Upper lobe of left lung (tissue), 6 donors: ENCODE measurements at regions not wholly inside any gene's neighbourhood (a gene's known extent, or its start where the extent isn't known, plus 50 kb on each side); places are given as distances from the start of the nearest gene placed in this dataset.

Experiments used
- ATAC-seq, 2 donors: fragments of 200-7000 bp; cut with Tn5 transposase; one replicate each; pipeline ENCODE4 v1.9.1; 2022; ENCODE audit warnings: mild to moderate bottlenecking in 2 of 2, moderate library complexity in 2 of 2; ENCODE audit not compliant: low FRiP score in 2 of 2
- DNase-seq, 2 donors: peaks; one replicate each; pipeline ENCODE4 v3.0.0-alpha.2; 2019 to 2020
- H3K27ac ChIP-seq, 4 donors: fragments of 200-600 bp; sonication (generic); one replicate each; pipeline ENCODE4 v1.5.1; 2016 to 2019
- H3K27me3 ChIP-seq, 4 donors: fragments of 200-600 bp; sonication (generic); one replicate each; pipeline ENCODE4 v1.5.1; 2017 to 2019
- H3K36me3 ChIP-seq, 4 donors: fragments of 200-600 bp; sonication (generic); one replicate each; pipeline ENCODE4 v1.5.1; 2016 to 2019
- H3K4me1 ChIP-seq, 4 donors: fragments of 200-600 bp; sonication (generic); one replicate each; pipeline ENCODE4 v1.5.1; 2018 to 2019
- H3K4me3 ChIP-seq, 4 donors: fragments of 200-600 bp; sonication (generic); one replicate each; pipeline ENCODE4 v1.5.1; 2017 to 2019; ENCODE audit warnings: mild to moderate bottlenecking in 2 of 4, moderate library complexity in 1 of 4
- H3K9me3 ChIP-seq, 4 donors: fragments of 200-600 bp; sonication (generic); one replicate each; pipeline ENCODE4 v1.5.1; 2018 to 2019
- CTCF ChIP-seq, 6 experiments: fragments of 450-650 bp in 4 of 6; fragments of 200-600 bp in 2 of 6; sonication (generic) in 2 of 6; IDR thresholded peaks; one replicate each; pipeline ENCODE4 v1.5.1; 2016 to 2019; ENCODE audit warnings: antibody characterized with exemption in 6 of 6
- EP300 ChIP-seq, 4 donors: sonication (generic); formaldehyde crosslinking; IDR thresholded peaks; one replicate each; pipeline ENCODE4 v1.5.1; 2017; ENCODE audit warnings: antibody characterized with exemption in 4 of 4, control low read depth in 2 of 4
- POLR2A ChIP-seq, 4 donors: fragments of 450-650 bp; IDR thresholded peaks; one replicate each; pipeline ENCODE4 v1.5.1; 2016 to 2017; ENCODE audit warnings: antibody characterized with exemption in 4 of 4, mild to moderate bottlenecking in 2 of 4
- POLR2AphosphoS5 ChIP-seq, 2 donors: sonication (generic); formaldehyde crosslinking; IDR thresholded peaks; one replicate each; pipeline ENCODE4 v1.5.1; 2017; ENCODE audit warnings: antibody characterized with exemption in 2 of 2
- WGBS, 2 donors: methylation state at CpG; one replicate each; pipeline ENCODE4 v1.1.5; 2017 to 2018; 5-methylcytosine and 5-hydroxymethylcytosine counted together
- donor health status: DM: no; HTN: no; CAD: no; lungs with moderate emphysema.
- donor health status: DM: no; HTN: yes; CAD: no; lungs with severe emphysema.

GRCh38 chr2:5886462-5886861 lies 194.3 kb downstream of the SOX11 start:
- DNase-seq (no peak), ATAC-seq (no peak)
- H3K4me3 ChIP-seq = no peak overlapping the region
- WGBS, 2 donors = 87 to 91% methylated on average over 6 of the region's 6 CpGs
- TF ChIP-seq POLR2AphosphoS5 (IDR thresholded peaks at IDR 0.05) (no peak), POLR2A (IDR thresholded peaks at IDR 0.05) (no peak), EP300 (IDR thresholded peaks at IDR 0.05) (no peak), CTCF (IDR thresholded peaks at IDR 0.05) (no peak)
- no peak overlapping the region for H3K27ac ChIP-seq
- H3K9me3 ChIP-seq = peaks cover 0 to 6% (median 0%) of the 10 kb centered on the region in 4 donors
- H3K27me3 ChIP-seq = no peaks in the 10 kb centered on the region
- H3K36me3 ChIP-seq = no peaks in the 10 kb centered on the region
- no peaks in the 10 kb centered on the region for H3K4me1 ChIP-seq

DNA sequence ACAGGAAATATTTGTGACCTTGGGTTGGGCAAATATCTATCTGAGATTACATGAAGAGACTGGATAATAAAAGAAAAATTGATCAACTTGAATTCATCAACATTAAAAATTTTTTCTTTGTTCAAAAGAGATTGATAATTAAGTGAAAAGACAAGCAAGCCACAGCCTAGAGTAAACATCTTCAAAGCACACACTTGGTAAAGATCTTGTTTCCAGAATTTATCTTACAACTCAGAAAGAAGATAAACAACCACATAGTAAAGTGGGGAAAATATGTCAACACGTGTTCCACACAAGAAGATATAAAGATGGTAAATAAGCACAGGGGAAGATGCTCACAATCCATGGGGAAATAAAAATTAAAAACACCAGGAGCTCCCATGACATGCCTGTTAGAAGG lies 195.9 kb downstream of the SOX11 start:
- H3K4me3 ChIP-seq = no peak overlapping the region
- H3K9me3 ChIP-seq = no peaks in the 10 kb centered on the region
- H3K4me1 ChIP-seq = no peaks in the 10 kb centered on the region
- H3K36me3 ChIP-seq = no peaks in the 10 kb centered on the region
- TF ChIP-seq POLR2A (IDR thresholded peaks at IDR 0.05) (no peak), POLR2AphosphoS5 (IDR thresholded peaks at IDR 0.05) (no peak), EP300 (IDR thresholded peaks at IDR 0.05) (no peak), CTCF (IDR thresholded peaks at IDR 0.05) (no peak)
- ATAC-seq (no peak), DNase-seq (no peak)
- no peak overlapping the region for H3K27ac ChIP-seq
- H3K27me3 ChIP-seq = no peaks in the 10 kb centered on the region
- 30 to 31% methylated on average over 1 of the region's 1 CpG for WGBS, 2 donors

DNA sequence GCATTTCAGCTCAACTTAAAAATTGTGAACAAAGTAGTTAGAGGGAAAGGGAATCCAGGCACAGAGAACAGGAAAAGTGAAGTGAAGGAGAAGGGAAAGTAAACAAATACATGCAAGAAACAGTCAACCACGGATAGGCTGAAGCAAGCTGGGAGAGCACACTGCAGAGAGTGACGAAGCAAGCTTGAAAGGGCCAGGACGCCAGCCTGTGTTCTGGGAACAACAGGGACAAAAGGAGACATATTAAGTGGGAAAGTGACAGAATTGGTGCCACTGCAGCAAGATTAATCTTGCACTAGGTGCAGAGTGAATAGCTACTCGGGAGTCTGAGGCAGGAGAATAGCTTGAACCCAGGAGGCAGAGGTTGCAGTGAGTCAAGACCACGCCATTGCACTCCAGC lies 197.3 kb downstream of the SOX11 start:
- H3K36me3 ChIP-seq = no peaks in the 10 kb centered on the region
- DNase-seq (no peak), ATAC-seq (no peak)
- H3K27ac ChIP-seq = no peak overlapping the region
- 62 to 66% methylated on average over 5 of the region's 5 CpGs for WGBS, 2 donors
- no peaks in the 10 kb centered on the region for H3K27me3 ChIP-seq
- TF ChIP-seq CTCF (IDR thresholded peaks at IDR 0.05) = no peak
- TF ChIP-seq POLR2A (IDR thresholded peaks at IDR 0.05) = no peak
- TF ChIP-seq EP300 (IDR thresholded peaks at IDR 0.05) = no peak
- no peak for TF ChIP-seq POLR2AphosphoS5 (IDR thresholded peaks at IDR 0.05)
- H3K4me1 ChIP-seq = no peaks in the 10 kb centered on the region
- H3K9me3 ChIP-seq = no peaks in the 10 kb centered on the region
- H3K4me3 ChIP-seq = no peak overlapping the region

DNA sequence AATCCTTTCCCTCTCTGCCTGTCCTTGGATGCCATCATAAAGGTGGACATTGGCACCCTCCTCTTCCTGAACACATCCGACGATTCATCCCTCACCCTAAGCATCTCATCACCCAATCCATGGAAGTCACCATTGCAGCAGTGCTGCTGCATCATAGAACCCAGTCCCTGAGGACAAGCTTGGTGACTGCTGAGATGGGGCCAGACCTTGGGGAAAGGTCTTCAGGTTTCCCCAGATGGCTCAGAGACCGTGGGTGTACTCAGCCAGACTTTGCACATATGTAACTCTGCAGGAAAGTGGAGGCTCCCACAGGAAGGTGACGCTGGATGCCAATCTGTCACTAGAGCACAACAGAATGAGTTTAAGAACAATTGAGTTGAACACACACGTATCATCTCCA lies 202.2 kb downstream of the SOX11 start:
- Histone ChIP-seq H3K36me3 (no peaks in the 10 kb centered on the region), H3K27me3 (no peaks in the 10 kb centered on the region), H3K27ac (no peak overlapping the region), H3K9me3 (peaks cover 0 to 3% (median 0%) of the 10 kb centered on the region in 4 donors), H3K4me3 (no peak overlapping the region), H3K4me1 (no peaks in the 10 kb centered on the region)
- DNase-seq = no peak
- ATAC-seq = no peak
- WGBS, 2 donors = 45 to 47% methylated on average over 5 of the region's 5 CpGs
- no peak for TF ChIP-seq EP300 (IDR thresholded peaks at IDR 0.05)
- no peak for TF ChIP-seq CTCF (IDR thresholded peaks at IDR 0.05)
- TF ChIP-seq POLR2A (IDR thresholded peaks at IDR 0.05) = no peak
- no peak for TF ChIP-seq POLR2AphosphoS5 (IDR thresholded peaks at IDR 0.05)

GRCh38 chr2:5895284-5895683 lies 203.1 kb downstream of the SOX11 start:
- no peak overlapping the region for H3K27ac ChIP-seq
- ATAC-seq (no peak), DNase-seq (no peak)
- H3K4me1 ChIP-seq = no peaks in the 10 kb centered on the region
- no peak overlapping the region for H3K4me3 ChIP-seq
- no peak for TF ChIP-seq CTCF (IDR thresholded peaks at IDR 0.05)
- TF ChIP-seq POLR2AphosphoS5 (IDR thresholded peaks at IDR 0.05) = no peak
- TF ChIP-seq POLR2A (IDR thresholded peaks at IDR 0.05) = no peak
- no peak for TF ChIP-seq EP300 (IDR thresholded peaks at IDR 0.05)
- H3K9me3 ChIP-seq = peaks cover 0 to 3% (median 0%) of the 10 kb centered on the region in 4 donors
- H3K36me3 ChIP-seq = no peaks in the 10 kb centered on the region
- 88 to 92% methylated on average over 11 of the region's 11 CpGs for WGBS, 2 donors
- H3K27me3 ChIP-seq = no peaks in the 10 kb centered on the region
